HuH-7.5 (cell line): ENCODE measurements at regions not wholly inside any gene's neighbourhood (a gene's known extent, or its start where the extent isn't known, plus 50 kb on each side); places are given as distances from the start of the nearest gene placed in this dataset.
"Not testable (repeated sequence)": the region's sequence is repeated elsewhere in the genome, so short reads cannot be mapped to it uniquely, and the experiment has no call there.

ENCODE experiments used
- DNase-seq: peaks from one replicate; pipeline ENCODE4 v3.0.0; 2011; ENCODE audit warnings: low spot score

GRCh38 chr14:104230946-104231345 lies 92.6 kb downstream of the KIF26A start:
- no peak for DNase-seq

GRCh38 chr14:104232070-104232484 lies 93.7 kb downstream of the KIF26A start:
- DNase-seq, result no peak

GRCh38 chr14:104234007-104234786 lies 95.8 kb downstream of the KIF26A start:
- not testable (repeated sequence) for DNase-seq

GRCh38 chr14:104235686-104236085 lies 97.3 kb downstream of the KIF26A start:
- DNase-seq, result no peak

- no peak for DNase-seq
Measured at GRCh38 chr14:104237651-104238423, 99.5 kb downstream of the KIF26A start.

GRCh38 chr14:104238424-104239184 lies 100.2 kb downstream of the KIF26A start:
- DNase-seq, result no peak

GRCh38 chr14:104239185-104239775 lies 100.9 kb downstream of the KIF26A start:
- no peak for DNase-seq

- no peak for DNase-seq
Measured at GRCh38 chr14:104239861-104240301, 101.5 kb downstream of the KIF26A start.

GRCh38 chr14:104240434-104241157 lies 102.2 kb downstream of the KIF26A start:
- DNase-seq, result no peak

- DNase-seq, result no peak
Measured at GRCh38 chr14:104243200-104243599, 104.8 kb downstream of the KIF26A start.

GRCh38 chr14:104244221-104245011 lies 106.0 kb downstream of the KIF26A start:
- no peak for DNase-seq

- DNase-seq, result no peak
Measured at GRCh38 chr14:104245075-104245474, 106.7 kb downstream of the KIF26A start.

GRCh38 chr14:104245723-104246122 lies 107.3 kb downstream of the KIF26A start:
- DNase-seq, result no peak

GRCh38 chr14:104246401-104247335 lies 108.3 kb downstream of the KIF26A start:
- DNase-seq, result no peak

- no peak for DNase-seq
Measured at GRCh38 chr14:104247336-104248202, 109.2 kb downstream of the KIF26A start.

GRCh38 chr14:104248203-104249055 lies 110.0 kb downstream of the KIF26A start:
- DNase-seq, result no peak

- no peak for DNase-seq
Measured at GRCh38 chr14:104249089-104249488, 110.7 kb downstream of the KIF26A start.
